IMR-90 (cell line): ENCODE measurements at regions not wholly inside any gene's neighbourhood (a gene's known extent, or its start where the extent isn't known, plus 50 kb on each side); places are given as distances from the start of the nearest gene placed in this dataset.

ENCODE experiments used
- ATAC-seq: fragments of 200-7000 bp; cut with Tn5 transposase; 2 replicates; pipeline ENCODE4 v1.9.1; 2020; ENCODE audit warnings: low read depth, mild to moderate bottlenecking, moderate library complexity
- BruUV-seq: library from RNA; stranded (reverse); fragments of 400-500 nt; replicated peaks from 2 replicates; lab custom pipeline; 2021; lab: Mats Ljungman, UMichigan
- CTCF ChIA-PET: fragments of 300-600 bp; formaldehyde crosslinking; extraction: SDS; loops from one replicate; lab custom pipeline; 2021; ENCODE audit warnings: antibody characterized with exemption; lab: Yijun Ruan, JAX
- POLR2A ChIA-PET: fragments of 300-600 bp; sonication (Branson Sonifier 250); formaldehyde crosslinking; loops from one replicate; lab custom pipeline; 2022; ENCODE audit warnings: antibody characterized with exemption; ENCODE audit not compliant: unreplicated experiment; lab: Charles Lee
- DNase-seq: peaks from one replicate; pipeline ENCODE4 v3.0.0; 2013
- H2AFZ ChIP-seq: replicated peaks from 2 replicates; pipeline ENCODE3; 2013; ENCODE audit warnings: low read length, mild to moderate bottlenecking; ENCODE audit not compliant: poor library complexity
- H2AK5ac ChIP-seq: 2 replicates; pipeline ENCODE4 v1.6.1; 2013; ENCODE audit warnings: low read depth, low read length, inconsistent platforms
- H2AK9ac ChIP-seq: replicated peaks from 2 replicates; pipeline ENCODE3; 2013; ENCODE audit warnings: mild to moderate bottlenecking, low read depth, low read length, moderate library complexity; ENCODE audit not compliant: poor library complexity
- H2BK120ac ChIP-seq: 2 replicates; pipeline ENCODE4 v1.6.1; 2013; ENCODE audit warnings: low read depth, low read length, inconsistent platforms
- H2BK15ac ChIP-seq: 3 replicates; pipeline ENCODE4 v1.6.1; 2013; ENCODE audit warnings: low read depth, low read length, inconsistent platforms
- H2BK20ac ChIP-seq: 2 replicates; pipeline ENCODE4 v1.6.1; 2013; ENCODE audit warnings: low read depth, mild to moderate bottlenecking, inconsistent platforms, low read length, moderate library complexity
- H2BK5ac ChIP-seq: 2 replicates; pipeline ENCODE4 v1.6.1; 2013; ENCODE audit warnings: mild to moderate bottlenecking, low read depth, low read length, inconsistent platforms; ENCODE audit not compliant: poor library complexity, severe bottlenecking
- H3K14ac ChIP-seq: replicated peaks from 2 replicates; pipeline ENCODE4 v1.6.1; 2013; ENCODE audit warnings: low read depth, low read length, inconsistent platforms
- H3K18ac ChIP-seq: 2 replicates; pipeline ENCODE4 v1.6.1; 2013; ENCODE audit warnings: low read depth, low read length, control low read depth
- H3K23ac ChIP-seq: 2 replicates; pipeline ENCODE4 v1.6.1; 2013; ENCODE audit warnings: low read depth, low read length, inconsistent platforms
- H3K27ac ChIP-seq: 2 replicates; pipeline ENCODE4 v1.5.1; 2013; ENCODE audit warnings: mild to moderate bottlenecking, control low read depth, low read length; ENCODE audit not compliant: insufficient read depth
- H3K27me3 ChIP-seq: 2 replicates; pipeline ENCODE4 v1.6.1; 2013; ENCODE audit warnings: low read length; ENCODE audit not compliant: control insufficient read depth, insufficient read depth
- H3K36me3 ChIP-seq: 2 replicates; pipeline ENCODE4 v1.6.1; 2013; ENCODE audit warnings: low read length, mixed read lengths; ENCODE audit not compliant: control insufficient read depth, insufficient read depth
- H3K4ac ChIP-seq: 2 replicates; pipeline ENCODE4 v1.6.1; 2013; ENCODE audit warnings: low read depth, low read length, inconsistent platforms
- H3K4me1 ChIP-seq: 2 replicates; pipeline ENCODE4 v1.6.1; 2013; ENCODE audit warnings: low read length, mixed read lengths; ENCODE audit not compliant: control insufficient read depth, insufficient read depth
- H3K4me2 ChIP-seq: 2 replicates; pipeline ENCODE4 v1.6.1; 2013; ENCODE audit warnings: low read depth, mild to moderate bottlenecking, control low read depth, low read length, moderate library complexity
- H3K4me3 ChIP-seq: 2 replicates; pipeline ENCODE4 v1.5.1; 2013; ENCODE audit warnings: low read depth, mild to moderate bottlenecking, control low read depth, low read length, moderate library complexity; ENCODE audit not compliant: insufficient read depth
- H3K56ac ChIP-seq: 2 replicates; pipeline ENCODE4 v1.6.1; 2013; ENCODE audit warnings: low read length, inconsistent platforms; ENCODE audit not compliant: insufficient read depth; ENCODE audit errors: extremely low read depth
- H3K79me1 ChIP-seq, 2 experiments: 2 replicates each; pipeline ENCODE4 v1.6.1; 2013; ENCODE audit warnings: low read length in 2 of 2, inconsistent platforms in 1 of 2, low read depth in 1 of 2
- H3K9ac ChIP-seq: 2 replicates; pipeline ENCODE4 v1.6.1; 2013; ENCODE audit warnings: low read depth, low read length, control low read depth
- H3K9me1 ChIP-seq: 2 replicates; pipeline ENCODE4 v1.6.1; 2013; ENCODE audit warnings: low read length, inconsistent platforms; ENCODE audit not compliant: insufficient read depth
- H3K9me3 ChIP-seq: 2 replicates; pipeline ENCODE4 v1.6.1; 2013; ENCODE audit warnings: low read length; ENCODE audit not compliant: control insufficient read depth, insufficient read depth
- H4K20me1 ChIP-seq: 2 replicates; pipeline ENCODE4 v1.6.1; 2013; ENCODE audit warnings: low read length, inconsistent platforms; ENCODE audit not compliant: insufficient read depth
- H4K5ac ChIP-seq: 2 replicates; pipeline ENCODE4 v1.6.1; 2013; ENCODE audit warnings: mild to moderate bottlenecking, low read depth, low read length, control low read depth
- H4K8ac ChIP-seq, 2 experiments: 2 replicates each; pipeline ENCODE4 v1.6.1; 2013; ENCODE audit warnings: low read depth in 2 of 2, low read length in 2 of 2, control low read depth in 1 of 2, inconsistent platforms in 1 of 2
- H4K91ac ChIP-seq: 2 replicates; pipeline ENCODE4 v1.6.1; 2013; ENCODE audit warnings: low read depth, low read length, inconsistent platforms; ENCODE audit not compliant: insufficient read depth
- BHLHE40 ChIP-seq: fragments of 150-350 bp; IDR thresholded peaks from 2 replicates; pipeline ENCODE4 v1.6.1; 2016; ENCODE audit warnings: mild to moderate bottlenecking, low read depth, low read length
- CEBPB ChIP-seq: IDR thresholded peaks from 2 replicates; pipeline ENCODE4 v1.6.1; 2012; ENCODE audit warnings: low read depth, low read length, improper control_type of control experiment
- CHD1 ChIP-seq: IDR thresholded peaks from 2 replicates; pipeline ENCODE4 v1.6.1; 2012; ENCODE audit warnings: low read depth, low read length, improper control_type of control experiment
- CTCF ChIP-seq: conservative IDR thresholded peaks from 2 replicates; pipeline ENCODE4 v1.5.1; 2012; ENCODE audit warnings: mild to moderate bottlenecking, low read depth, low read length, improper control_type of control experiment
- ELK1 ChIP-seq: fragments of 150-350 bp; IDR thresholded peaks from 2 replicates; pipeline ENCODE4 v1.6.1; 2016; ENCODE audit warnings: low read depth, mild to moderate bottlenecking, low read length, moderate library complexity, borderline replicate concordance
- FOS ChIP-seq: fragments of 150-350 bp; IDR thresholded peaks from 2 replicates; pipeline ENCODE4 v1.6.1; 2016; ENCODE audit warnings: low read depth, low read length
- MAFK ChIP-seq: IDR thresholded peaks from 2 replicates; pipeline ENCODE4 v1.6.1; 2012; ENCODE audit warnings: low read depth, low read length, improper control_type of control experiment
- MAZ ChIP-seq: IDR thresholded peaks from 2 replicates; pipeline ENCODE4 v1.6.1; 2012; ENCODE audit warnings: low read depth, mild to moderate bottlenecking, low read length, improper control_type of control experiment, moderate library complexity, borderline replicate concordance
- MXI1 ChIP-seq: IDR thresholded peaks from 2 replicates; pipeline ENCODE4 v1.6.1; 2012; ENCODE audit warnings: low read depth, mild to moderate bottlenecking, low read length, moderate library complexity, borderline replicate concordance
- NFE2L2 ChIP-seq: fragments of 150-350 bp; IDR thresholded peaks from 2 replicates; pipeline ENCODE4 v1.6.1; 2016; ENCODE audit warnings: low read depth, mild to moderate bottlenecking, low read length
- POLR2A ChIP-seq: IDR thresholded peaks from 2 replicates; pipeline ENCODE4 v1.6.1; 2012; ENCODE audit warnings: mild to moderate bottlenecking, low read depth, low read length
- RAD21 ChIP-seq: IDR thresholded peaks from 2 replicates; pipeline ENCODE4 v1.6.1; 2012; ENCODE audit warnings: low read length, improper control_type of control experiment
- RCOR1 ChIP-seq: IDR thresholded peaks from 2 replicates; pipeline ENCODE4 v1.6.1; 2012; ENCODE audit warnings: mild to moderate bottlenecking, low read length, improper control_type of control experiment; ENCODE audit not compliant: insufficient replicate concordance
- RFX5 ChIP-seq: IDR thresholded peaks from 2 replicates; pipeline ENCODE4 v1.8.0; 2012; ENCODE audit warnings: low read depth, mild to moderate bottlenecking, low read length, moderate library complexity
- SMC3 ChIP-seq: fragments of 150-350 bp; IDR thresholded peaks from 2 replicates; pipeline ENCODE4 v1.6.1; 2016; ENCODE audit warnings: low read depth, mild to moderate bottlenecking, antibody characterized with exemption, low read length, moderate library complexity
- USF2 ChIP-seq: fragments of 150-350 bp; IDR thresholded peaks from 2 replicates; pipeline ENCODE4 v1.6.1; 2017; ENCODE audit warnings: mild to moderate bottlenecking, antibody characterized with exemption, low read length, low read depth
- dilution Hi-C: fragments of 300-500 bp; cut with HindIII; formaldehyde crosslinking; loops from one replicate; pipeline ENCODE4 v1.14.3; 2018; ENCODE audit warnings: low sequenced_read_pairs; ENCODE audit not compliant: unreplicated experiment
- in situ Hi-C: fragments of 300-500 bp; cut with MboI; formaldehyde crosslinking; loops from 3 replicates; pipeline ENCODE4 v1.14.3; 2019; ENCODE audit warnings: low sequenced_read_pairs, inconsistent platforms, mixed read lengths
- intact Hi-C: fragments of 100-400 bp; cut with micrococcal nuclease; formaldehyde crosslinking; loops from 2 replicates; pipeline ENCODE4 v1.10.0; 2022

- Histone ChIP-seq H3K4me1 (no peaks in the 10 kb centered on the region), H4K5ac (no peak overlapping the region), H3K4me3 (no peak overlapping the region), H4K20me1 (no peaks in the 10 kb centered on the region), H3K27me3 (peaks cover 4% of the 10 kb centered on the region; the same call in 1 of the 2 replicates), H3K14ac (no peak overlapping the region), H2AK5ac (no peak overlapping the region), H3K9ac (no peak overlapping the region), H3K79me1 (no peaks in the 10 kb centered on the region), H2BK15ac (no peak overlapping the region), H4K91ac (no peak overlapping the region), H2AK9ac (no peak overlapping the region), H3K56ac (no peak overlapping the region), H3K9me1 (no peaks in the 10 kb centered on the region), H2BK5ac (no peak overlapping the region), H4K8ac (no peak overlapping the region), H3K18ac (no peak overlapping the region), H3K36me3 (no peaks in the 10 kb centered on the region), H2BK120ac (no peak overlapping the region), H3K4me2 (no peak overlapping the region), H2BK20ac (no peak overlapping the region), H3K23ac (no peak overlapping the region), H3K27ac (no peak overlapping the region), H2AFZ (no peak overlapping the region), H3K9me3 (no peaks in the 10 kb centered on the region), H3K4ac (no peak overlapping the region)
- ATAC-seq = no peak
- no peak for TF ChIP-seq CTCF
- no peak for TF ChIP-seq MAFK
- TF ChIP-seq RCOR1 = no peak
- no peak for TF ChIP-seq ELK1
- no peak for TF ChIP-seq MAZ
- TF ChIP-seq FOS = no peak
- TF ChIP-seq CEBPB = no peak
- no peak for TF ChIP-seq RAD21
- TF ChIP-seq BHLHE40 = no peak
- no peak for TF ChIP-seq MXI1
- no peak for TF ChIP-seq CHD1
- no peak for TF ChIP-seq RFX5
- no peak for TF ChIP-seq SMC3
- TF ChIP-seq NFE2L2 = no peak
- no peak for TF ChIP-seq POLR2A
- no peak for TF ChIP-seq USF2
- BruUV-seq = no TSS peak
- intact Hi-C loops = no loop called here
- POLR2A ChIA-PET = no interaction called here
- in situ Hi-C loops = loop anchor here (10.0 kb wide), 1 partner anchor 105 kb away; no protein-coding TSS in a partner anchor
- dilution Hi-C loops = no loop called here
- DNase-seq = no peak
- CTCF ChIA-PET = interaction anchor here (1.8 kb wide), 1 partner anchor 21 kb away, joined by 6 read pairs; no protein-coding TSS in a partner anchor
Measured at GRCh38 chr5:39689919-39690318, 265.1 kb upstream of the DAB2 start.
